ENCODE measurements at regions not wholly inside any gene's neighbourhood (a gene's known extent, or its start where the extent isn't known, plus 50 kb on each side); places are given as distances from the start of the nearest gene placed in this dataset.

GRCh38 chr16:48914070-48914469 lies 304.1 kb upstream of the N4BP1 start:
- Histone ChIP-seq H3K9ac (ENCODE audit: low read depth in 1 of 2, low read length in 2 of 2) (no peak overlapping the region), H3K27me3 (ENCODE audit: control insufficient read depth in 4 of 4, insufficient read depth in 4 of 4, low read length in 3 of 4) (peaks cover 0 to 3% (median under 1%) of the 10 kb centered on the region in 4 donors), H3K27ac (ENCODE audit: low read depth in 1 of 2, low read length in 2 of 2) (no peak overlapping the region), H3K4me3 (ENCODE audit: low read depth in 1 of 3, low read length in 3 of 3) (no peak overlapping the region), H3K9me3 (ENCODE audit: control insufficient read depth in 4 of 4, low read length in 3 of 4) (no peaks in the 10 kb centered on the region), H3K36me3 (ENCODE audit: control insufficient read depth in 4 of 4, insufficient read depth in 3 of 4, low read depth in 1 of 4, low read length in 3 of 4) (no peaks in the 10 kb centered on the region), H3K4me1 (ENCODE audit: control insufficient read depth in 4 of 4, insufficient read depth in 4 of 4, low read length in 3 of 4) (no peaks in the 10 kb centered on the region)
- WGBS, result 69% methylated on average over 3 of the region's 3 CpGs
- DNase-seq (ENCODE audit: low spot score), result no peak
- TF ChIP-seq SP1 (IDR thresholded peaks at IDR 0.05), result no peak
- no peak for TF ChIP-seq GABPA (IDR thresholded peaks at IDR 0.05 in 1 of 2, conservative IDR thresholded peaks at IDR 0.05 in 1 of 2)
- TF ChIP-seq TAF1 (conservative IDR thresholded peaks at IDR 0.05), result no peak
- no peak for TF ChIP-seq ZBTB33 (IDR thresholded peaks at IDR 0.05)
- TF ChIP-seq YY1 (IDR thresholded peaks at IDR 0.05), result no peak
- no peak for TF ChIP-seq HNF4G (IDR thresholded peaks at IDR 0.05)
- no peak for TF ChIP-seq HNF4A (conservative IDR thresholded peaks at IDR 0.05)
- TF ChIP-seq FOXA2 (IDR thresholded peaks at IDR 0.05), result no peak
- TF ChIP-seq REST (IDR thresholded peaks at IDR 0.05), result no peak
- TF ChIP-seq MAX (IDR thresholded peaks at IDR 0.05), result no peak
- TF ChIP-seq CTCF (IDR thresholded peaks at IDR 0.05; ENCODE audit: low read depth, low read length, missing input control), result no peak
- TF ChIP-seq FOXA1 (IDR thresholded peaks at IDR 0.05), result no peak
- TF ChIP-seq RXRA (IDR thresholded peaks at IDR 0.05), result no peak
- TF ChIP-seq JUND (IDR thresholded peaks at IDR 0.05), result no peak
- TF ChIP-seq RAD21 (IDR thresholded peaks at IDR 0.05), result no peak

- H3K27ac ChIP-seq (ENCODE audit: low read depth in 1 of 2, low read length in 2 of 2), result no peak overlapping the region
- no peak overlapping the region for H3K9ac ChIP-seq (ENCODE audit: low read depth in 1 of 2, low read length in 2 of 2)
- H3K4me1 ChIP-seq (ENCODE audit: control insufficient read depth in 4 of 4, insufficient read depth in 4 of 4, low read length in 3 of 4), result no peaks in the 10 kb centered on the region
- WGBS, result 39% methylated on average over 4 of the region's 4 CpGs
- H3K9me3 ChIP-seq (ENCODE audit: control insufficient read depth in 4 of 4, low read length in 3 of 4), result no peaks in the 10 kb centered on the region
- DNase-seq (ENCODE audit: low spot score), result no peak
- no peaks in the 10 kb centered on the region for H3K36me3 ChIP-seq (ENCODE audit: control insufficient read depth in 4 of 4, insufficient read depth in 3 of 4, low read depth in 1 of 4, low read length in 3 of 4)
- H3K4me3 ChIP-seq (ENCODE audit: low read depth in 1 of 3, low read length in 3 of 3), result no peak overlapping the region
- peaks cover 0 to 3% (median under 1%) of the 10 kb centered on the region in 4 donors for H3K27me3 ChIP-seq (ENCODE audit: control insufficient read depth in 4 of 4, insufficient read depth in 4 of 4, low read length in 3 of 4)
- TF ChIP-seq TAF1 (conservative IDR thresholded peaks at IDR 0.05) (no peak), REST (IDR thresholded peaks at IDR 0.05) (no peak), ZBTB33 (IDR thresholded peaks at IDR 0.05) (no peak), GABPA (IDR thresholded peaks at IDR 0.05 in 1 of 2, conservative IDR thresholded peaks at IDR 0.05 in 1 of 2) (no peak), CTCF (IDR thresholded peaks at IDR 0.05; ENCODE audit: low read depth, low read length, missing input control) (no peak), ATF3 (IDR thresholded peaks at IDR 0.05) (no peak), RXRA (IDR thresholded peaks at IDR 0.05) (no peak)
These were observed 303.4 kb upstream of the N4BP1 start for GRCh38 chr16:48913384-48913783.
